Muscle of back (tissue), 3 donors: ENCODE measurements at regions not wholly inside any gene's neighbourhood (a gene's known extent, or its start where the extent isn't known, plus 50 kb on each side); places are given as distances from the start of the nearest gene placed in this dataset.

Source experiments
- DNase-seq, 3 donors: peaks; one replicate each; pipeline versions ENCODE4 v3.0.0 to v3.0.0-alpha.2; 2013

DNA sequence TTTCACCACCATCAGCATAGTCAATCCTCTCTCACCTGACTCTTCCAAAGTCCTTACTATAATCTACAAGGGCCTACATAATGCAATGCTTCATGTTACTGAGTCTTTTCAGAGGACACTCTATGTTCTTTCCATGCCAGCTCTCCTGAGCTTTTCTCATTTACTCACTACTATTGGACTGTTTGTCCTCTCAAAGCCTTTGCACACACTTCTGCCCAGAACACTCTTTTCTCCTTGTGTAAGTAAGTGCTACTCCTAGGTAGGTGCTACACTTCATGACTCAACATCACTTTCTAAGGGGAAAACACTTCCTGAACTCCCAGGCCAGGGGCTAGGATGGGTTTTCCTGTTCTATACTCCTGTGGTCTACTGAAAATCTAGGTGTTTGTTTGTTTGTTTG is 82.5 kb upstream of the GULP1 start:
- DNase-seq = no peak

DNA sequence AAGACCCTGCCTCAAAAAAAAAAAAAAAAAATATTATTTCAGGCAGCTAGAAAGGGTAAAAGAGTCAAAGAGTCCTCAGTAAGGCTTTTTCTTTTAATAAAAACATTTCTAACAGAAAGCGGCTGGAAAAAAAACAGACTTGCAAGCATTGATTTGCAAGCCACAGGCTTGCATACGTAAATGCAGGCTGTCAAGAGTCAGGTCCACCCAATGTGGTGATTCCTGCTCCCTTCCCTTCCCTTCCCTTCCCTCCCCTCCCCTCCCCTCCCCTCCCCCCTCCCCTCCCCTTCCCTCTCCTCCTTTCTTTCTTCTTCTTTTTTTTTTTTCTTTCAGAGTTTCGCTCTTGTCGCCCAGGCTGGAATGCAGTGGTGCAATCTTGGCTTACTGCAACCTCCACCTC is 74.4 kb upstream of the GULP1 start:
- no peak for DNase-seq

DNA sequence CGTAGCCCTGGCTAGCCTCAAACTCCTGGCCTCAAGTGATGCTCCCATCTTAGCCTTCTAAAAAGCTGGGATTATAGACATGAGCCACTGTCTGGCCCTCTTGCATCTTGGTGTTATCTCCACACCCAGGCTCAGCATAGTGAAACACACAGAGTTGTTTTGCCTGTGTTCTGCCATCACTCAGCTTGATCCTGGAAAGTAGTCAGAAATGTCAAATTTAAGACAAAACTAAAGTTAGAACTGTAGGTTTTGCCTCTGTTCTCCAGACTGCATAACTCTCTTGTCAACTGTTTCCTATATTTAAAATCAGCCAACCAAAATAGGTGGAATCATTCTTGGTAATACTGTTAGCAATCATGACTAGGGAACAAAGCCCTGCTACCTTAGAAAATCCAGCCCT is 72.1 kb upstream of the GULP1 start:
- no peak for DNase-seq

DNA sequence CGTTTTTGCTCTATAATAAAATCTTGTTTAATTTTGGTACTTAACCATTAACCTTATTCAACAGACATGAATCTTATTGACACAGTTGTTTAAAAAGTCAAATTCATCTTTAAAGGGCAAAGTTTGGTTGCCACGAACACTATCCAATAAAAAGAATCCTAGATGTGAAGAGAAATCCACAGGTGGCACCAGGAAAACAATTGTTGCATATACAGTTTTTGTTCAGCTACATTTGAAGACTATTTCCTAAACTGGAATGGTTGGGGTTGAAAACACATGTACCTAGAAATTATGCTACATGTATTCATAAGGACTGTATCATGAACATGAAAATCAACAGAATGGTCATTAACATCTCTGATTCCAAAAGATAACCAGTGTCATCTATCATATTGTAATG is 71.1 kb upstream of the GULP1 start:
- DNase-seq = no peak

DNA sequence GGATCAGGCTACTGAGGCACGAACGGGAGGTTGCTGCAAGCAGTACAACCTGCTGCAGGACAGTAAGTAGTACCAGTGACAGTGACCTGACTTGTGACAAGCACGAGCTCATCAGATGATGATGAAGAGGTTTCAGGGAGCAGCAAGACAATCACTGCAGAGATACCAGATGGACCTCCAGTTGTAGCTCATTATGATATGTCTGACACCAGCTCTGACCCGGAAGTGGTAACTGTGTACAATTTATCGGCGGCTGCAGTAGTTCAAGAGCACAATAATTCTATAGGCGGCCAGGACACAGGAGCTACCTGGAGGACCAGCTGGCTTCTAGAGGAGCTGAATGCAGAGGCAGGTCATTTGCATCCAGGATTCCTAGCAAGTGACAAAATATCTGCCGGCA is 64.0 kb upstream of the GULP1 start:
- DNase-seq = no peak

DNA sequence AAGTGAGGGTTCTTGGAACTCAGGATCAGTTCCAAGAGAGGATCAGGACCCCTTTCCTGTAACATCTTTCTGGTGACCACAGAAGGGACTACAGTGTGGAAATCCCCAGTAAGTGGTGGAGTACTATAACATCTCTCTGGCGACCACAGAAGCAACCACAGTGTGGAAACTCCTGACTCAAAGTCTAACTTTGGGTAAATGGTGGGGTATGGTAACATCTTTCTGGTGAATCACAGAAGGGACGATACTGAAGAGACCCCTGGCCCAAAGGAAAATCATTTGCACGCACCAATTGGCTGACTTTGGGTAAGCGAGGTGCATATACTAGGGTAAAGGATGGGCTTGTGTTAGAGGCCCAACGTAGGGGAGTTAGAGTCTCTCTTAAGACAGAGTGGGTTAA is 56.3 kb upstream of the GULP1 start:
- no peak for DNase-seq

DNA sequence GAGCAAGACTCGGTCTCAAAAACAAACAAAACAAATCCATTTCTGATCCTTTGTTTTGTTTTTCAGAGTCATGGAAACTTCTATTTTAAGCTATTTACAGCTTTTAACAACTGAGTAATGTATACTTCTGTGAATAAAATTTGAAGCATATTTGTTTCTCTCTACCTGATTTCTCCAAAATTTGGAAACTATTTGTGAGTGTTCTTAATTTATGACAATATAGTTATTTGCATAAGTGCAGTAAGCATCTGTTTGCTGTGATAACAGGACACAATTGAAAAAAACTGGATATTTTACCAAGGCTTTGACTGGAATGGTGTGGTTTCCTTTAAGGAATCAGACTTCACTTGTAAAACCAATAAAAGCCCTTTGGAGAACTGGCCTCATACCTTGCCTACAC is 53.3 kb upstream of the GULP1 start:
- no peak for DNase-seq
